Tibial nerve (tissue), 4 donors: ENCODE measurements at regions not wholly inside any gene's neighbourhood (a gene's known extent, or its start where the extent isn't known, plus 50 kb on each side); places are given as distances from the start of the nearest gene placed in this dataset.

Source experiments
- CTCF ChIP-seq, 5 experiments: fragments of 200-600 bp in 3 of 5; fragments of 450-650 bp in 2 of 5; sonication (generic) in 3 of 5; IDR thresholded peaks; one replicate each; pipeline ENCODE4 v1.5.1; 2016 to 2019; ENCODE audit warnings: antibody characterized with exemption in 5 of 5, mild to moderate bottlenecking in 3 of 5, moderate library complexity in 2 of 5
- EP300 ChIP-seq, 2 donors: sonication (generic); formaldehyde crosslinking; IDR thresholded peaks; one replicate each; pipeline ENCODE4 v1.6.1; 2017; ENCODE audit warnings: antibody characterized with exemption in 2 of 2, mild to moderate bottlenecking in 1 of 2

DNA sequence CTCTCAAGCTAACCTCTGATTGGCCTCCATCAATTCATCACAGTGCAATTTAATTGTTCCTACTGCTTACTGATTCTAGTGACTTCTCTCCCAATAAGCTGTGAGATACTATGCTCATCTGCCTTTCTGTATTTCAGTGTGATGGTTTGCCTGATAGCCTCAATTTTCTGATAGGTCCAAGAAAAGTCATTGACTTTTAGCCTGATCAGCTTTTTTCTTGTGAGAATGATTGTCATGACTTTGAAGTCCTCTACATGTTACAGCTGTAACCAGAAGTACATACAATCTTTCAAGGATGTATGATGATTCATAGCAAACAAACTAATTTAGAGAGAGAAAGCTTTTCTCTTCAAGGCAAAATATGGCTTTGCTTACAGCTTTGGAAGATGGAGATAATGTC lies 463.8 kb upstream of the CNTN3 start:
- TF ChIP-seq CTCF (IDR thresholded peaks at IDR 0.05) = no peak
- TF ChIP-seq EP300 (IDR thresholded peaks at IDR 0.05) = no peak
